T-cell (primary cell): ENCODE measurements at regions not wholly inside any gene's neighbourhood (a gene's known extent, or its start where the extent isn't known, plus 50 kb on each side); places are given as distances from the start of the nearest gene placed in this dataset.
A peak's percentile ranks its signal among the peaks of the same experiment; 100 is the strongest.

Experiments used
- ATAC-seq, 4 experiments: fragments of 200-7000 bp in 3 of 4; fragments of 150-1000 bp in 1 of 4; cut with Tn5 transposase; replicated peaks in 1 of 4; 1 replicate in 3 of 4; 2 replicates in 1 of 4; pipeline ENCODE4 v1.10.0; 2021; ENCODE audit warnings: moderate library complexity in 3 of 4, mild to moderate bottlenecking in 2 of 4, moderate number of reproducible peaks in 1 of 4
- CTCF ChIA-PET, 2 donors: fragments of 300-600 bp; sonication (Branson Sonifier 250); formaldehyde crosslinking; loops; one replicate each; lab custom pipeline; 2022; ENCODE audit warnings: antibody characterized with exemption in 2 of 2; lab: Charles Lee
- POLR2A ChIA-PET, 2 donors: fragments of 300-600 bp; sonication (Branson Sonifier 250); formaldehyde crosslinking; loops; one replicate each; lab custom pipeline; 2022; ENCODE audit warnings: antibody characterized with exemption in 2 of 2; lab: Charles Lee
- DNase-seq, 35 experiments: peaks; one replicate each; pipeline versions ENCODE4 v3.0.0 to v3.0.0-alpha.2; 2013 to 2023
- H3K27ac ChIP-seq: one replicate; pipeline ENCODE4 v1.5.1; 2013; ENCODE audit warnings: low read length
- H3K27me3 ChIP-seq, 2 experiments: replicated peaks in 1 of 2; 1 replicate in 1 of 2; 2 replicates in 1 of 2; pipeline versions ENCODE4 v1.6.1 to v1.7.0; 2013; ENCODE audit warnings: low read length in 1 of 2, mixed read lengths in 1 of 2; ENCODE audit not compliant: control insufficient read depth in 2 of 2, insufficient read depth in 2 of 2; ENCODE audit errors: extremely low read depth in 1 of 2
- H3K36me3 ChIP-seq, 2 donors: 1 replicate in 1 of 2; 2 replicates in 1 of 2; pipeline versions ENCODE4 v1.6.1 to v1.7.0; 2013; ENCODE audit warnings: low read length in 1 of 2; ENCODE audit not compliant: control insufficient read depth in 2 of 2, insufficient read depth in 1 of 2; ENCODE audit errors: extremely low read depth in 1 of 2
- H3K4me1 ChIP-seq, 2 experiments: 1 replicate in 1 of 2; 2 replicates in 1 of 2; pipeline versions ENCODE4 v1.6.1 to v1.7.0; 2013; ENCODE audit warnings: low read length in 2 of 2, mixed read lengths in 1 of 2; ENCODE audit not compliant: insufficient read depth in 2 of 2, control insufficient read depth in 1 of 2; ENCODE audit errors: extremely low read depth in 1 of 2
- H3K4me3 ChIP-seq, 2 donors: 1 replicate in 1 of 2; 2 replicates in 1 of 2; pipeline versions ENCODE4 v1.5.1 to v1.7.0; 2013; ENCODE audit warnings: mild to moderate bottlenecking in 2 of 2, low read length in 1 of 2, moderate library complexity in 1 of 2; ENCODE audit not compliant: control insufficient read depth in 1 of 2; ENCODE audit errors: extremely low read depth in 1 of 2
- H3K9me3 ChIP-seq: 2 replicates; pipeline ENCODE4 v1.7.0; 2013
- H3K27ac Mint-ChIP-seq, 2 donors: one replicate each; pipeline ENCODE4 v1.8.0; 2020 to 2021; ENCODE audit warnings: mild to moderate bottlenecking in 2 of 2, mixed read lengths in 2 of 2
- H3K27me3 Mint-ChIP-seq, 2 donors: one replicate each; pipeline ENCODE4 v1.8.0; 2021 to 2022; ENCODE audit warnings: mixed read lengths in 2 of 2
- H3K36me3 Mint-ChIP-seq: one replicate; pipeline ENCODE4 v1.8.0; 2021; ENCODE audit warnings: mixed read lengths
- H3K4me1 Mint-ChIP-seq, 3 donors: one replicate each; pipeline ENCODE4 v1.8.0; 2020 to 2022; ENCODE audit warnings: mixed read lengths in 3 of 3, mild to moderate bottlenecking in 1 of 3
- H3K4me3 Mint-ChIP-seq, 3 donors: one replicate each; pipeline ENCODE4 v1.8.0; 2020 to 2022; ENCODE audit warnings: mild to moderate bottlenecking in 3 of 3, mixed read lengths in 3 of 3, moderate library complexity in 3 of 3
- H3K9me3 Mint-ChIP-seq, 3 donors: one replicate each; pipeline ENCODE4 v1.8.0; 2020 to 2022; ENCODE audit warnings: mixed read lengths in 3 of 3
- WGBS: methylation state at CpG from one replicate; pipeline ENCODE4 v1.1.5; 2013; ENCODE audit warnings: missing lambda C conversion rate; ENCODE audit not compliant: insufficient coverage; 5-methylcytosine and 5-hydroxymethylcytosine counted together

GRCh38 chr18:5091741-5092140 is 105.3 kb downstream of the AKAIN1 start:
- no CpG with 5 or more reads among the region's 2 CpGs for WGBS
- H3K27me3 ChIP-seq: no peaks in the 10 kb centered on the region
- no peak for DNase-seq
- no peak for ATAC-seq
- Mint-ChIP-seq H3K36me3 (no peaks in the 10 kb centered on the region), H3K27me3 (peaks cover 0 to 4% of the 10 kb centered on the region in 2 donors), H3K4me3 (no peak overlapping the region), H3K4me1 (no peaks in the 10 kb centered on the region), H3K9me3 (peaks cover 0 to 19% (median 11%) of the 10 kb centered on the region in 3 donors), H3K27ac (no peak overlapping the region)
- no peaks in the 10 kb centered on the region for H3K4me1 ChIP-seq
- H3K4me3 ChIP-seq: no peak overlapping the region
- no peaks in the 10 kb centered on the region for H3K9me3 ChIP-seq
- no peak overlapping the region for H3K27ac ChIP-seq
- no peaks in the 10 kb centered on the region for H3K36me3 ChIP-seq
- POLR2A ChIA-PET: no interaction called here
- CTCF ChIA-PET: interaction anchor here in 1 of 2 donors (0.7 kb wide), 1 partner anchor 300 kb away, joined by 3 read pairs; no protein-coding TSS in a partner anchor

- no peak overlapping the region for H3K27ac Mint-ChIP-seq
- H3K36me3 Mint-ChIP-seq: no peaks in the 10 kb centered on the region
- ATAC-seq (no peak), DNase-seq (no peak)
- H3K27me3 ChIP-seq: peaks cover 2 to 8% of the 10 kb centered on the region in 2 experiments
- no peak overlapping the region for H3K4me3 ChIP-seq
- no peaks in the 10 kb centered on the region for H3K9me3 ChIP-seq
- peaks cover 0 to 3% (median 0%) of the 10 kb centered on the region in 3 donors for H3K4me1 Mint-ChIP-seq
- no CpG with 5 or more reads among the region's 3 CpGs for WGBS
- no peaks in the 10 kb centered on the region for H3K9me3 Mint-ChIP-seq
- ChIA-PET CTCF (no interaction called here), POLR2A (no interaction called here)
- H3K36me3 ChIP-seq: no peaks in the 10 kb centered on the region
- H3K4me1 ChIP-seq: no peaks in the 10 kb centered on the region
- H3K27me3 Mint-ChIP-seq: peaks cover 2 to 4% of the 10 kb centered on the region in 2 donors
- H3K4me3 Mint-ChIP-seq: no peak overlapping the region
- H3K27ac ChIP-seq: no peak overlapping the region
Measured at GRCh38 chr18:5075297-5075696, 121.8 kb downstream of the AKAIN1 start.

- 41% methylated on average over 4 of the region's 9 CpGs for WGBS
- no peaks in the 10 kb centered on the region for H3K9me3 ChIP-seq
- peaks cover 0 to 3% (median 0%) of the 10 kb centered on the region in 3 donors for H3K4me1 Mint-ChIP-seq
- ATAC-seq: peak in 2 of 4 experiments; percentile 53 to 69
- POLR2A ChIA-PET: no interaction called here
- no peaks in the 10 kb centered on the region for H3K27me3 Mint-ChIP-seq
- H3K4me3 Mint-ChIP-seq: no peak overlapping the region
- H3K9me3 Mint-ChIP-seq: no peaks in the 10 kb centered on the region
- no peaks in the 10 kb centered on the region for H3K4me1 ChIP-seq
- no peaks in the 10 kb centered on the region for H3K36me3 Mint-ChIP-seq
- peak in 11 of 35 experiments; percentile 3 to 67 (median 12) for DNase-seq
- no peak overlapping the region for H3K4me3 ChIP-seq
- peaks cover 2 to 5% of the 10 kb centered on the region in 2 experiments for H3K27me3 ChIP-seq
- CTCF ChIA-PET: interaction anchor here (0.6 to 1.4 kb wide), 5 partner anchors 11 to 1021 kb away, joined by 3 to 4 read pairs (median 3); no protein-coding TSS in a partner anchor
- no peak overlapping the region for H3K27ac Mint-ChIP-seq
- H3K36me3 ChIP-seq: no peaks in the 10 kb centered on the region
- H3K27ac ChIP-seq: no peak overlapping the region
Measured at GRCh38 chr18:5073026-5073944, 123.8 kb downstream of the AKAIN1 start.

GRCh38 chr18:5068851-5069250 is 128.2 kb downstream of the AKAIN1 start:
- no peak overlapping the region for H3K27ac Mint-ChIP-seq
- CTCF ChIA-PET: no interaction called here

GRCh38 chr18:5066380-5066977 is 130.6 kb downstream of the AKAIN1 start:
- WGBS: no CpG with 5 or more reads among the region's 2 CpGs
- Histone ChIP-seq H3K4me1 (no peaks in the 10 kb centered on the region), H3K4me3 (no peak overlapping the region), H3K27me3 (no peaks in the 10 kb centered on the region), H3K9me3 (no peaks in the 10 kb centered on the region), H3K27ac (no peak overlapping the region), H3K36me3 (no peaks in the 10 kb centered on the region)
- DNase-seq (peak in 1 of 35 experiments; percentile 19), ATAC-seq (no peak)
- ChIA-PET CTCF (no interaction called here), POLR2A (no interaction called here)
- H3K9me3 Mint-ChIP-seq: no peaks in the 10 kb centered on the region
- H3K4me3 Mint-ChIP-seq: no peak overlapping the region
- H3K27me3 Mint-ChIP-seq: no peaks in the 10 kb centered on the region
- H3K4me1 Mint-ChIP-seq: no peaks in the 10 kb centered on the region
- no peaks in the 10 kb centered on the region for H3K36me3 Mint-ChIP-seq
- H3K27ac Mint-ChIP-seq: no peak overlapping the region

More at GRCh38 chr18:5068851-5069250, 128.2 kb downstream of the AKAIN1 start:
- Histone ChIP-seq H3K27ac (no peak overlapping the region), H3K27me3 (peaks cover 2 to 5% of the 10 kb centered on the region in 2 experiments), H3K4me3 (no peak overlapping the region), H3K36me3 (no peaks in the 10 kb centered on the region), H3K9me3 (no peaks in the 10 kb centered on the region), H3K4me1 (no peaks in the 10 kb centered on the region)
- no peaks in the 10 kb centered on the region for H3K9me3 Mint-ChIP-seq
- H3K36me3 Mint-ChIP-seq: no peaks in the 10 kb centered on the region
- WGBS: no CpG with 5 or more reads among the region's 3 CpGs
- POLR2A ChIA-PET: no interaction called here
- no peak for DNase-seq
- peaks cover 0 to 3% (median 0%) of the 10 kb centered on the region in 3 donors for H3K4me1 Mint-ChIP-seq
- no peak for ATAC-seq
- no peak overlapping the region for H3K4me3 Mint-ChIP-seq
- no peaks in the 10 kb centered on the region for H3K27me3 Mint-ChIP-seq

- POLR2A ChIA-PET: no interaction called here
- DNase-seq: no peak
- H3K36me3 Mint-ChIP-seq: no peaks in the 10 kb centered on the region
Measured at GRCh38 chr18:5065615-5066014, 131.4 kb downstream of the AKAIN1 start.

More at GRCh38 chr18:5065615-5066014, 131.4 kb downstream of the AKAIN1 start:
- H3K4me3 ChIP-seq: no peak overlapping the region
- Mint-ChIP-seq H3K4me1 (no peaks in the 10 kb centered on the region), H3K4me3 (no peak overlapping the region), H3K27me3 (no peaks in the 10 kb centered on the region), H3K9me3 (no peaks in the 10 kb centered on the region), H3K27ac (no peak overlapping the region)
- no peaks in the 10 kb centered on the region for H3K9me3 ChIP-seq
- no peak for ATAC-seq
- no peaks in the 10 kb centered on the region for H3K27me3 ChIP-seq
- CTCF ChIA-PET: interaction anchor here in 1 of 2 donors (0.6 kb wide), 1 partner anchor 1294 kb away, joined by 3 read pairs; no protein-coding TSS in a partner anchor
- no peak overlapping the region for H3K27ac ChIP-seq
- no peaks in the 10 kb centered on the region for H3K4me1 ChIP-seq
- 100% methylated on average over 1 of the region's 2 CpGs for WGBS
- H3K36me3 ChIP-seq: no peaks in the 10 kb centered on the region
